ENCODE measurements at regions not wholly inside any gene's neighbourhood (a gene's known extent, or its start where the extent isn't known, plus 50 kb on each side); places are given as distances from the start of the nearest gene placed in this dataset.
"Not testable (repeated sequence)": the region's sequence is repeated elsewhere in the genome, so short reads cannot be mapped to it uniquely, and the experiment has no call there.

DNA sequence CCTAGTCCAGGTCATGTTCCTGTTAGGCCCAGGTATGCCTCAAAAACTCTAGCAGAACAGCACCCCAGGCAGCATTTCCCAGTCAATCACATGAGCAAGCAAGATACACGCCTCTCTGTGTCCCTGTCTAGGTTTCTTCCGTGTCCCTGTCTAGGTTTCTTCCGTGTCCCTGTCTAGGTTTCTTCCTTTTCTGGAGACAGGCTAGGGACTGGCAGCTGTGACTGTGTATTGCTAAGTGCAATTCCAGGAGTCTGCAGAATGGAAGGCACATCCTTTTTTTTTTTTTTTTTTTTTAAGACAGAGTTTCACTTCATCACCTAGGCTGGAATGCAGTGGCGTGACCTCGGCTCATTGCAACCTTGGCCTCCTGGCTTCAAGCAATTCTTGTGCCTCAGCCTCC is 77.6 kb downstream of the SETD4 start:
- DNase-seq (ENCODE audit: low read depth): no peak

DNA sequence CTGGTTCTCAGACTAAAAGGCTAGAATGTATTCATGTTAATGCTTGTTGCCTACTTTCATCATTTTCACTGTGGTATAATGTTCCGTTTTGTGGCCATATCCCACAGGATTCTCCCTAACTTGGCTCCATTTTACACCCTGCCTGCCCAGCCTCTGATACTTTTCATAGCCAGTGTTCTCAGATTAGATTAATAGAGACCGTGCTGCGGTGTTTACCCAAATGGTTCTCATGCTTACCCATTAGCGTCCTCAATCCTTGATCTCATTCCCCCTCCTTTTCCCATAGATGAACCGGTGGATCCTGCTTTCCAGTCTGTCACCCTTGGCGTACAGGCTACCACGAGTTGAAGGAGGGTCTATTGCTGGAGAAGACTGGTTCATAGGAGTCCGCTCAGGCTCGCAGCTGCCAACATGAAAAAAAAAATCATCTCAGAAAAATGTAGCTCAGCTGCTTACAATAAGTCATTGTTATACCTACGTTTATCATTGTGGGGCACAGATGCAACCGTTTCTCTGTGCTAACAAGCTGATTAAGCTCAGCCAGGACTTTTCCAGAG is 78.7 kb downstream of the SETD4 start:
- no peak for DNase-seq (ENCODE audit: low read depth)

DNA sequence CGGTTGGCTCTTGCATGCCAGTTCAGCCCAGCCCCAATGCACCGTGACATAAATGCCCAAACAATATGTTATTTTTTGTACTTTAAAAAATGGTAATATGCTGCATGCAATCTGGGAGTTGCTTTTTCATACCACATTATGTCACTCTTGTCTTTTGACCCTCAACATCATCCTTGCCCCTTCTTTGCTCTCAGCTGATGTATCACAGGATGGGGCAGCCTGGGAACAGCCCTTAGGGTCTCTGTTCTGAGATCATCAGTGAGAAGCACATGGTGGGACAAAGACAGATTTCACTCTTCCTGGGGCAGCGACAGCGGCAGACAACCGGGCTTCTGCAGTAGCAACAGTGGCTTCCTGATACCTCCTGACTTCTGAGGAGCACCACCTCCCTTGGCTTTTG is 79.5 kb downstream of the SETD4 start:
- no peak for DNase-seq (ENCODE audit: low read depth)

DNA sequence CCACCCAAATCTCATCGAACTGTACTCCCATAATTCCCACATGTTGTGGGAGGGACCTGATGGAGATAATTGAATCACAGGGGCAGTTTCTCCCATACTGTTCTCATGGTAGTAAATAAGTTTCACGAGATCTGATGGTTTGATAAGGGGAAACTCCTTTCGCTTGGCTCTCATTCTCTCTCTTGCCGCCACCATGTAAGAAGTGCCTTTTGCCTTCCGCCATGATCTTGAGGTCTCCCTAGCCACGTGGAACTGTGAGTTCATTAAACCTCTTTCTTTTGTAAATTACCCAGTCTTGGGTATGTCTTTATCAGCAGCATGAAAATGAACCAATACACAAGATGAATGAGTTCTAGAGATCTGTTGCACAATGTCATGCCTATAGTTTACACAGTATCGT is 82.5 kb downstream of the SETD4 start:
- not testable (repeated sequence) for DNase-seq (ENCODE audit: low read depth)

DNA sequence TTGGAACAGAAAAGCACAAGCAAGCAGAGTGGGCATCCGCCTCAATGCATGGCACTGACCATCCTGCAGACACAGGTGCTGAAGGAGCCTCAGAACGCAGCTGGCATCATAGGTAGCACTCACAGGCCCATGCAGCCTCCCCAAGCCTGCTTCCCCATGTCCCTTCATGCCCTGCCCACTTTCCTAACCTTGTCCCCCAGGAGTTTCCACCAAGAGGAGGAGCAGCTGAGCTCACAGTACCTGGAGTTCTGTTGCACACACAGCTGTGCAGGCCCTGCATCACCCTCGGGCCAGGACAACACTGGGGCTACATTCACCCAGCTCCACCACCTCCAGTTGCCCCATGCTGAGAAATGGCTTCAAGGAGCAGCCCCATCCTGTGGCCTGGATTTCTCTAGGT is 83.4 kb downstream of the SETD4 start:
- DNase-seq (ENCODE audit: low read depth): no peak

DNA sequence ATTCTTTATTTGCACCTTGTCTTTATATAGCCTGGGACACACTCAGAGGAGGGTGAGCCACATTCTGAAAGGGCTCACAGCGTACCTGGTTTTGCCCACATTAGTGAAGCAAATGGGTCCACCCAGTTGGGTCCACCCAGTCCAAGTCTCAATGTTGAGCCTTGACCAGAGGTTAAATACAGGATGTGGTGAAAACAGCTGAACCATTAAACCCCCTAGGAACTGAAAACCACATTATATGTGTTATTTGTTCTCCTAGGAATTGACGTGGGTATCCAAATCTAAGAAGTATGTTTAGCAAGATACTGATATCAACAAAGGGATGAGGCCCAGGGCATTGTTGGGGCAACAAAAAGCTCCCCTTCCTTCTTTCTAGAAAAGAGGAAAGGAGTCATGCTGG is 83.8 kb downstream of the SETD4 start:
- no peak for DNase-seq (ENCODE audit: low read depth)

DNA sequence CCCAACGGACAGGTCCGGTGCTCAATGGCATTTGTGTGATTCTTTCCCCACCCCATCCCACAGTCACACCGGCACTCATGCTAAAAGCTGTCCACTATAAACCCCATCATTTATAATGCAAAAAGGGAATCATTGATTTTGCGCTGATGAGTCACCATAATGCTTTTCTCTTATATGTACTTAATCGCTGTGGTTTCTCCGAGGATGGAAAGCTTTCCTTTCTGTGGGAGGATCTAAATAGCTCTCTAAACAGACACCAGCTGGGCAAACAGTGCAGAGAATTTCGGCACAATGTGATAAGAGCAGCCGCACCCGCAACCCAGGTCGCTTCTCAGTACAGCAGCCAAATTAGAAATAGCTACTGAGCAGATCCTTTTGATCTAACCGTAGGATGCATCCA is 85.6 kb downstream of the SETD4 start:
- no peak for DNase-seq (ENCODE audit: low read depth)

DNA sequence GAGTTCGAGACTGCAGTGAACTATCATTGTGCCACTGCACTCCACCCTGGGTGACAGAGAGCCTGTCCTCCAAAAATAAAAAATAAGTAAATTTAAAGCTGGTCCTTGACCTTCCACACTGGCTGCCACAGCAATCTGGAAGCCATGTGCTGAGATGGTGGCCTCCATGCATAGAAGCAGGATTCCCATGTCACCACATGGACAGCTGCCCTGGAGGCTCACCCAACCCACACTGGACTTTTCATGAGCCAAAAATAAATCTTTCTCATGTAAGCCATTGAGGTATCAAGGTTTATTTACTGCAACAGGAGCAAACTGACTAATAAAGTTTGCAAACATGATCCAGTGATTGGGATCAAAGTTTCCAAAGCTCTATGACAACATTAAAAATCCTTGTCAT is 88.5 kb downstream of the SETD4 start:
- DNase-seq (ENCODE audit: low read depth): no peak

DNA sequence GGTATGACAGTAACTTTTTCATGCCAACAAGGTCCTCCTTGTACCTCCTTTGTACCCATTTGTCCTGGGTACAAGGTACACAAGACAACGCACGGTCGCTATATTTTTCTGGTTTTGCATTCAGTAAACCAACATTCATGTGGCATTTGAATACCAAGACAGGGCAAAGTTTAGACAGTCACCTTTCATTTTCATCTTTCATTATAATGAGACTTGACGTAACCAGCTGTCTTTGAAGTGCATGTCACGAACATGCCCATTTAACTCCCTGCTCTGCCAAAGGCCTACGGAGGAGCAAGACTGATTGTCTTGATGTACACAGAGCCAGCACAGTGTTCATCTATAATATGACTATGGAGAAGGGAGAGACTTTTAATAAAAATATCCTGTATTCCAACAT is 91.0 kb downstream of the SETD4 start:
- no peak for DNase-seq (ENCODE audit: low read depth)

DNA sequence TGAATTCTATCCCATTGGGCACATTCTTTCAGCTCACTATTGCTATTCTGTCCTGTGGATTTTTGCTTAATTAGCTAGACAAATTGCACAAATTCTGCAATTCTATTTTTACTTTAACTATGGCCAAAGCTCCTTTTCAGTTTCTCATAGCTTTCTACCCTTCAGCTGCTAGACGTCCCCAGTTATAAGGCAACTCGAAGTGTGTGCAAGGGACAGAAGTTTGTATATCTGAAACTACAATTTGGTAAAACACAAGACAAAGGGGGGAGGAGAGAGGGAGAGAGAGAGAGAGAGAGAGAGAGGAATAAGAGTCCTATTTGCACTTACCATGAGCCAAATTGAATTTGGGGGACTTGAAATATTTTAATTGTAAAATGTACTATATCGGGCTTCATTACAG is 91.8 kb downstream of the SETD4 start:
- DNase-seq (ENCODE audit: low read depth): no peak

DNA sequence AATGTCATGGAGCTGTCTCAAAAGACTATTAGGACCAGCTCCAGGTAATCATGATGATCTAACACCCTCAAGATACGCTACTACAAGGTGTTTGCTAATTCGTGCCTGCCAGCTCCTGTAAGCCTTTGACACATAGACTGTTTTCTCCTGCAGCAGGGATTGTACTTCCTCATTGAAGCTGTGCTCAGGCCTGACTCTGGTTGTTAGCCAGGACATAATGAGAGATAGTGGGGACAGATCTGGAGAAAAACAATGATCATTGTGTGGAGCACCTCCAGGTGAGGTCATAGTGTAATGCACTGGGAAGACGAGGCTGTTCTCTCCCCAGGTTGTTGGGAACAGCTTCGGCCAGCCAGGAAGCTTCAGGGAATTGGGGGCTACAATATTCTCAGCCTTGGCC is 94.6 kb downstream of the SETD4 start:
- DNase-seq (ENCODE audit: low read depth): no peak

DNA sequence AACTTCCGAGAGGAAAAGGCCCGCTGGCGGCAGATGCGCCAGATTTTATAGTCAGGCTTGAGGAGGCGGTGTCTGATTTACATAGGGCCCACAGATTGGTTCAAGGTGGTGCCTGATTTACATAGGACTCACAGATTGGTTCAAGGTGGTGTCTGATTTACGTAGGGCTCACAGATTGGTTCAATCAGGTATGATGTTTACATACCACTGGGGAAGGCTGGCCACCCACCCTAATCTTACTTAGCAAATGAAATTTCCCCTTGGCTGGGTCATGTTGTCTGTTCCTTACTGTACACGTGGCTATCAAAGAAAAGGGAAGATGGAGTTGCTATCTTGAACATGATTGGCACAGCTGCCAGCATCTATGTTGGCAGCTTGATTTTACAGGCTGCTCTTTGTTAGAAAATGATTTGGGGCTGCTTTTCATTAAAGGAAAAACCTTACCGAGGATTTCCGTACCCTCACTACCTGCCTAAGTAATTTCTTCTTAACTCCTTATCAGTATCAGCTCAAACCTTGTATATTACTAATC is 96.3 kb downstream of the SETD4 start:
- DNase-seq (ENCODE audit: low read depth): no peak

DNA sequence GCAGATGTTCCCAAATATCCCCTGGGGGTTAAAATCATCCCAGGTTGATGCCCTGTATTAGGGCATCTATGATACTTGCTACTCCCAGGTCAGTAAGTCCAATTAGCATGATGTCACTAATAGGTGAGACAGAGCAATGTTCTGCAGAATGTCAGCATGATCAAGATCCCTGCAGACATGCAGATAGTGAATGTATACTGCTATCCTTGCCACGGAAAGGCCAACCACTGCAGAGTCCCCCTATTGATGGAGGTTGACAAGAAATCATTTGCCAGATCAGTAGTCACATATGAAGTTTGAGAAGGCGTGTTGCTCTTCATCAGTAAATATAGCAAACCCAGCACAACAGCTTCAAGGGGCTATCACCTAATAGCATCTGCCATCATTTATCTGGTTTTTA is 97.4 kb downstream of the SETD4 start:
- DNase-seq (ENCODE audit: low read depth): no peak

DNA sequence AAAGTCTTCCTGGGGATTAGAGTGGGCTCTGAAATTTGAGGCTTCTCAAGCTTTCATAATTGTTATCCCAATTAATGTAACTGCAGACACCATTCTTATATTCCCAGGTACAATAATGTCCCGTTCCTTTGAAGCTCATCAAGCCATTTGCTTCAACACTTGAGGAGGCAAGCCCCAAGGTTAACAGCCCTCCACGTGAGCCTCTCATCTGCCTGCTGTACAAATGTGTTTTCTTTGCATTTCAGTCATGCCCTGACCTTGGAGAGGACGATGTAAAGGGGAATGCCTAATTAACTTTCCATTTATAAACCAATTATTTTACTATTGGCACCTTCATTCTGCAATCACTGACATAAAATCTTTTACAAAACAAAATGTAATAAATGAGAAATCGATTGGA is 106.3 kb downstream of the SETD4 start:
- no peak for DNase-seq (ENCODE audit: low read depth)

DNA sequence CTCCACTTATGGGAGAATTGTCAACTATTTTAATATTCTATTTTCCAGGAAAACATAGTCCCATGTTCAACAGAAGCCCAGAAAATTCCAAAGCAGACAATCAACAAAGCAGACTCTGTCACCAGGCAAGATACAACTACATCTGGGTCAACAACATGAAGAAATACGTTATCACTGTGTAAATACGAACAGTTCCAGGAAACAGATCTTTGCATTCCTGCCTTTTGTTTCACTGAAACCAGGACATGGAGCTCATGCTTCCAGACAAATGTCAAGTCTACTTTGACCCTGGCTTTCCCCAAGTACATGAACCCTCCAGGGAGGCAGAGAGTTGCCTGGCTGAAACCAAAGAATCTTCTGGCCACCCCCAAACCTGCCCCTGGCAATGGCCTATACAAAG is 106.7 kb downstream of the SETD4 start:
- DNase-seq (ENCODE audit: low read depth): no peak

DNA sequence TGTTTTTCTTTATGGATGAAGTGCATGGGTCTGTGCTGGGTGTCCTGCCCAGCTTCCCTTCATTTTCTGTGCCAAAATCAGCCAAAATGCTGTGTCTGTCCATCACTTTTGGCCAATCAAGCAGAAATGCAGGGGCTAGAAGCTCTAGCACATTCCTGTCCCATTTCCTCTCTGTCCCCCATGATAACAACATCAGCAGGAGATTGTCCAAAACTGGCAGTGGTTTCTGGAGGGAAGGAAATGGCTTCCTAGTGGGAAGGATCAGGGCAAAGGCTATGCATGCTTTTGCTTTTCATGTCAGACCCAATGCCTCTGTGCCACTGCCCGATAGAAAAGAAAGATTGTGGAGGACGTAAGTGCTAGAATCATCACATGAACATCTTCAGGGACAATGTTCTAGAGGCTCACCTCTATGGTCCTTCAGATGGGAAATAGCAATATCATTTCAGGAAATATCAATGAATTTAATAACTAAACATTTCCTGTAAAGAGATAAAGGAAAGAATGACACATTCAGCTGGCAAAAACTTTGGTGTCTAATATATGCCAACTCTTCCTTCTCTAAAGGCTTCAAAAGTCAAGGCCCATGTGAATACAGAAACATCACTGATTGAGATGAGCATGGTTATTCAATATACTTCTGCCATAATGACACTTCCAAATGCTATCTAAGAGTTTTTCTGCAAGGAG is 107.5 kb downstream of the SETD4 start:
- DNase-seq (ENCODE audit: low read depth): no peak

DNA sequence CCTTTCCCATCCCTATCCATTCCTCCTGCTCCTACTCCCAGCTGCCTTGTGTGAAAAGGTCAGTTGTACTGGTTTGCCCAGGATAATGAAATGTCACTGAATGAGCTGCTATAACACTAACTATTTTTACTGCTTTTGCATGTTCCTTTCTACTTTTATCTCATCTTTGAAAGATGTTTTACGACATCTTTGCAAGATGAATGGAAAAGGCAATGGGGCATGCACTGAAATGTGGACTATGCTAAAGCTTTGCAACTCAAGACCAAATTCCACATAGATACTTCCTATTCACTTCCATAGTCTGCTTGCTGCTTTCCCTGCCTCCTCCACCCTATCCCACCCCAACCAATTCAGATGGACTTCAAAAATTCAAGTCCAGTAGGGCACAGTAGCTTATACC is 111.3 kb downstream of the SETD4 start:
- no peak for DNase-seq (ENCODE audit: low read depth)

DNA sequence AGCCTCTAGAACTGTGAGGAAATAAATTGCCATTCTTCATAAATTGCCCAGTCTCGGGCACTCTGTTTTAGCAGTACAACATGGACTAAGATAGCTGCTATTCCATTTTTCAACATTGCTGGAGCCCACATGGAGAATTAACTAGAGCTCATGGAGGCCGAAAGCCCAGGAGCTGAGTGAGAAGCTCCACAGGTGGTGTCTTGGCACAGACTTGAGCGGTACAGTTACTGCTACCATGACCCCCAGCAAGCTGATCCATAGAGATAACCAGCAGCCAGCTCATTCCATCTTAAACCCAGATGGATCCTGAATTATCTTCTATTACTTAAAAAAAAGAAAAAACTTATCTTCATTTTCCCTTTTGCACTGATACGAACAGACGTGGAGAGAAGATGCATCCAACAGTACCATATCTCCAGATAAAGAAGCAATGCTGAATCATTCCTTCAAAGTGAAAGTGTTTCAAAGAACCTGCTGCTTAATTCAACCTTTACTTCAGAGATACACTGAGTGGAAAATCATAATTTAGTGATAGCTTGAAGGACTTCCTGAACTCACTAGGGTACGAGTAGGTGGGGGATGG is 115.1 kb downstream of the SETD4 start:
- DNase-seq (ENCODE audit: low read depth): no peak

DNA sequence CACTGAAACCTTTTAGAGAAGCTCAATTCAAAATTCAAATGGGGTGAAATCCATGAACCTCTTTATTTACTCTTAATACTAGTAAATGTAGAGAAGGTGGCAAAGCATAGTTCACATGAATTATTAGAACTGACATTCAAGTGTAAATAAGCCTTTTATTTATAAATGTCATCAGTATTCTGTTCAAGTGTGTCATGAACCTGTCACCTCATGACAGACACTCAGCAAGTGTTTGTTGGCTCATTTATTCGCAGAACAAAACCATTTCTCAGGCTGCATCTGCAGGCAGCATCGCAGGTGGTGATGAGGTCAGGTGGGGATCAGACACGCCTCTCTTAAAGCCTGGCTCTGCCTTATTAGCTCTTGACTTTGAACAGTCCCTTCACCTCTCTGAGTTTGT is 116.6 kb downstream of the SETD4 start:
- DNase-seq (ENCODE audit: low read depth): no peak

DNA sequence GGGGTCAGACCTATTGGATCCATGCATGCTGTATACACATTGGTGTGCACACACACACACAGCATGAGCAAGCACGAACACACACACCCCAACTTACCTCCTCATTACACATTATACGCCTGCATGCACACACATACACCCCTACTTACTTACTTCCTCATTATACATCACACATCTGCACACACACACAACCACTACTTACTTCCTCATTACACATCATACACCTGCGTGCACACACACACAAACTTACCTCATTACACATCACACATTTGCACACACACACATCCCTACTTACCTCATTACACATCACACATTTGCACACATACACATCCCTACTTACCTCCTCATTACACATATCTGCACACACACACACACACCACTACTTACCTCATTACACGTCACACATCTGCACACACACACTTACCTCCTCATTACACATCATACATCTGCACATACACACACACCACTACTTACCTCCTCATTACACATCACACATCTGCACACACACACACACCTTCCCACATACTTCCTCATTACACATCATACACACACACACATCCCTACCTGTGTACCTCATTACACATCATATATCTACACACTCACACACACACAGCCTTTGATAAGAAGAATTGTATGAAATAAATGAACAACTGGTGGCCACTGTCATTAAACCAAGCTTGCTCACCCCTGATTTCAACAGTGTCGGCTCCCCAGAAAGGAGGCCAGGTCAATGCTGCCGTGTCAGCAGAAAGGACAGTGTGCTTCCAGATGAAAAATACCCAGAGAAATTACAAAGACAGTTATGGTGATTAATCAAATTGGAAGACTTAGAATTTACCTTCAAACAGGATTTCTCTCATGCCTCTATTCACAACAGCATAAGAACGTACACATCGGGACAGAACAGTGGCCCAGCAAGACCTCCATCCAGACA is 117.8 kb downstream of the SETD4 start:
- no peak for DNase-seq (ENCODE audit: low read depth)

DNA sequence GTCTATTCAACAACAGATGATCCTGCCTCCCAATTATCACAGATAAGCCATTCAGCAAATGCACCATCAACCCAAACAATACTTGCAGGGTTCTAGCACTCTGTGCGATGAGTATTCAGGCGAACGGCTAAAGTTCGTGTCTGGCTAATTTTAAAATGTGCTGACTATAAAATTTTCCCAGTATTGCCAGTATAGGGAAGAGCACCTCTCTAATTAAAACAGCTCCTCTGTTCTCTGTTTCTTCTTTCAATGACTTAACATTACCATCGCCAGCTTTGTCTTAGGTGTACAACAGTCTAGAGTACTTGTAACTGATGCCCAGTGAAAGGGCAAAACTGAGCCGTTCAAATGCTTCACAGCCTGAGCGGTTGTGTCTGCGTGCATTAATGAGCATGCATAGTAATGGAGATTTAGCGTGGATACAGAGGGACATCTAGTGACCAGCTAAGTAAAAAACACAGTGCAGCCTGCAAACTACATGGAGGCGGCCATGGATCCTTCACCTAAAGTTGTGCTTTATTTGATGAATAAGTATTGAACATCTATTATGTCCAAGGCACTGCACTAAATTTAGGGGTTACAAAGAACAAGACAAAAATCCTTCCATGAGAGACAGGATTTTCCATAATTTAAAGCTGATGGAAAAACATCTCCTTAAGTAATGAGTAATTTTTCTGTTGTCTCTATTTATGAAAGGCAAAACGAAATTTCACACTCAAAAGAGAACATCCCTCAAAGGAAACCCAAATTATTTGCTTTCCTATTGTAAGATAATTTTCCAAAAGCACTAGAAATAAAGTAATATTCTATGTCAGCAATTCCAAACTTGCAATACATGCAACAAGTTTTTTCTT is 120.0 kb downstream of the SETD4 start:
- DNase-seq (ENCODE audit: low read depth): no peak

DNA sequence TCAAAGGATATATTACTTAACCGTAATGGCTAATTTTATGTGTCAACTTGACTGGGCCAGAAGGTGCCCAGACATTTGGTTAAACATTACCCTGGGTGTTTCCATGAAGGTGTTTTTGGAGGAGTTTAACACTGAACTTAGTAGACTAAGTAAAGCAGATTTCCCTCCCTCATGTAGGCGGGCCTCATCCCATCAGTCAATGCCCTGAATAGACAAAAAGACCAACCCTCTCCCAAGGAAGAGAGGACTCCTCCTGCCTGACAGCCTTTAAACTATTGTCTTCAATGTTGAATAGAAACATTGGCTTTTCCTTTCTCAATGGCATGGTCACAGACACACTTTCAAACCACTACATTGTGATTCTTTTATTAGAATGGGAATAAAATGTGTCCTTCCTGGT is 121.9 kb downstream of the SETD4 start:
- no peak for DNase-seq (ENCODE audit: low read depth)

Data from CMK (cell line).